IMR-90 (cell line): ENCODE measurements at regions not wholly inside any gene's neighbourhood (a gene's known extent, or its start where the extent isn't known, plus 50 kb on each side); places are given as distances from the start of the nearest gene placed in this dataset.

Source experiments
- ATAC-seq: fragments of 200-7000 bp; cut with Tn5 transposase; 2 replicates; pipeline ENCODE4 v1.9.1; 2020; ENCODE audit warnings: low read depth, mild to moderate bottlenecking, moderate library complexity
- BruUV-seq: library from RNA; stranded (reverse); fragments of 400-500 nt; replicated peaks from 2 replicates; lab custom pipeline; 2021; lab: Mats Ljungman, UMichigan
- CTCF ChIA-PET: fragments of 300-600 bp; formaldehyde crosslinking; extraction: SDS; loops from one replicate; lab custom pipeline; 2021; ENCODE audit warnings: antibody characterized with exemption; lab: Yijun Ruan, JAX
- POLR2A ChIA-PET: fragments of 300-600 bp; sonication (Branson Sonifier 250); formaldehyde crosslinking; loops from one replicate; lab custom pipeline; 2022; ENCODE audit warnings: antibody characterized with exemption; ENCODE audit not compliant: unreplicated experiment; lab: Charles Lee
- DNase-seq: peaks from one replicate; pipeline ENCODE4 v3.0.0; 2013
- H2AFZ ChIP-seq: replicated peaks from 2 replicates; pipeline ENCODE3; 2013; ENCODE audit warnings: low read length, mild to moderate bottlenecking; ENCODE audit not compliant: poor library complexity
- H2AK5ac ChIP-seq: 2 replicates; pipeline ENCODE4 v1.6.1; 2013; ENCODE audit warnings: low read depth, low read length, inconsistent platforms
- H2AK9ac ChIP-seq: replicated peaks from 2 replicates; pipeline ENCODE3; 2013; ENCODE audit warnings: mild to moderate bottlenecking, low read depth, low read length, moderate library complexity; ENCODE audit not compliant: poor library complexity
- H2BK120ac ChIP-seq: 2 replicates; pipeline ENCODE4 v1.6.1; 2013; ENCODE audit warnings: low read depth, low read length, inconsistent platforms
- H2BK15ac ChIP-seq: 3 replicates; pipeline ENCODE4 v1.6.1; 2013; ENCODE audit warnings: low read depth, low read length, inconsistent platforms
- H2BK20ac ChIP-seq: 2 replicates; pipeline ENCODE4 v1.6.1; 2013; ENCODE audit warnings: low read depth, mild to moderate bottlenecking, inconsistent platforms, low read length, moderate library complexity
- H2BK5ac ChIP-seq: 2 replicates; pipeline ENCODE4 v1.6.1; 2013; ENCODE audit warnings: mild to moderate bottlenecking, low read depth, low read length, inconsistent platforms; ENCODE audit not compliant: poor library complexity, severe bottlenecking
- H3K14ac ChIP-seq: replicated peaks from 2 replicates; pipeline ENCODE4 v1.6.1; 2013; ENCODE audit warnings: low read depth, low read length, inconsistent platforms
- H3K18ac ChIP-seq: 2 replicates; pipeline ENCODE4 v1.6.1; 2013; ENCODE audit warnings: low read depth, low read length, control low read depth
- H3K23ac ChIP-seq: 2 replicates; pipeline ENCODE4 v1.6.1; 2013; ENCODE audit warnings: low read depth, low read length, inconsistent platforms
- H3K27ac ChIP-seq: 2 replicates; pipeline ENCODE4 v1.5.1; 2013; ENCODE audit warnings: mild to moderate bottlenecking, control low read depth, low read length; ENCODE audit not compliant: insufficient read depth
- H3K27me3 ChIP-seq: 2 replicates; pipeline ENCODE4 v1.6.1; 2013; ENCODE audit warnings: low read length; ENCODE audit not compliant: control insufficient read depth, insufficient read depth
- H3K36me3 ChIP-seq: 2 replicates; pipeline ENCODE4 v1.6.1; 2013; ENCODE audit warnings: low read length, mixed read lengths; ENCODE audit not compliant: control insufficient read depth, insufficient read depth
- H3K4ac ChIP-seq: 2 replicates; pipeline ENCODE4 v1.6.1; 2013; ENCODE audit warnings: low read depth, low read length, inconsistent platforms
- H3K4me1 ChIP-seq: 2 replicates; pipeline ENCODE4 v1.6.1; 2013; ENCODE audit warnings: low read length, mixed read lengths; ENCODE audit not compliant: control insufficient read depth, insufficient read depth
- H3K4me2 ChIP-seq: 2 replicates; pipeline ENCODE4 v1.6.1; 2013; ENCODE audit warnings: low read depth, mild to moderate bottlenecking, control low read depth, low read length, moderate library complexity
- H3K4me3 ChIP-seq: 2 replicates; pipeline ENCODE4 v1.5.1; 2013; ENCODE audit warnings: low read depth, mild to moderate bottlenecking, control low read depth, low read length, moderate library complexity; ENCODE audit not compliant: insufficient read depth
- H3K56ac ChIP-seq: 2 replicates; pipeline ENCODE4 v1.6.1; 2013; ENCODE audit warnings: low read length, inconsistent platforms; ENCODE audit not compliant: insufficient read depth; ENCODE audit errors: extremely low read depth
- H3K79me1 ChIP-seq, 2 experiments: 2 replicates each; pipeline ENCODE4 v1.6.1; 2013; ENCODE audit warnings: low read length in 2 of 2, inconsistent platforms in 1 of 2, low read depth in 1 of 2
- H3K9ac ChIP-seq: 2 replicates; pipeline ENCODE4 v1.6.1; 2013; ENCODE audit warnings: low read depth, low read length, control low read depth
- H3K9me1 ChIP-seq: 2 replicates; pipeline ENCODE4 v1.6.1; 2013; ENCODE audit warnings: low read length, inconsistent platforms; ENCODE audit not compliant: insufficient read depth
- H3K9me3 ChIP-seq: 2 replicates; pipeline ENCODE4 v1.6.1; 2013; ENCODE audit warnings: low read length; ENCODE audit not compliant: control insufficient read depth, insufficient read depth
- H4K20me1 ChIP-seq: 2 replicates; pipeline ENCODE4 v1.6.1; 2013; ENCODE audit warnings: low read length, inconsistent platforms; ENCODE audit not compliant: insufficient read depth
- H4K5ac ChIP-seq: 2 replicates; pipeline ENCODE4 v1.6.1; 2013; ENCODE audit warnings: mild to moderate bottlenecking, low read depth, low read length, control low read depth
- H4K8ac ChIP-seq, 2 experiments: 2 replicates each; pipeline ENCODE4 v1.6.1; 2013; ENCODE audit warnings: low read depth in 2 of 2, low read length in 2 of 2, control low read depth in 1 of 2, inconsistent platforms in 1 of 2
- H4K91ac ChIP-seq: 2 replicates; pipeline ENCODE4 v1.6.1; 2013; ENCODE audit warnings: low read depth, low read length, inconsistent platforms; ENCODE audit not compliant: insufficient read depth
- CEBPB ChIP-seq: IDR thresholded peaks from 2 replicates; pipeline ENCODE4 v1.6.1; 2012; ENCODE audit warnings: low read depth, low read length, improper control_type of control experiment
- CTCF ChIP-seq: conservative IDR thresholded peaks from 2 replicates; pipeline ENCODE4 v1.5.1; 2012; ENCODE audit warnings: mild to moderate bottlenecking, low read depth, low read length, improper control_type of control experiment
- ELK1 ChIP-seq: fragments of 150-350 bp; IDR thresholded peaks from 2 replicates; pipeline ENCODE4 v1.6.1; 2016; ENCODE audit warnings: low read depth, mild to moderate bottlenecking, low read length, moderate library complexity, borderline replicate concordance
- FOS ChIP-seq: fragments of 150-350 bp; IDR thresholded peaks from 2 replicates; pipeline ENCODE4 v1.6.1; 2016; ENCODE audit warnings: low read depth, low read length
- MAFK ChIP-seq: IDR thresholded peaks from 2 replicates; pipeline ENCODE4 v1.6.1; 2012; ENCODE audit warnings: low read depth, low read length, improper control_type of control experiment
- MAZ ChIP-seq: IDR thresholded peaks from 2 replicates; pipeline ENCODE4 v1.6.1; 2012; ENCODE audit warnings: low read depth, mild to moderate bottlenecking, low read length, improper control_type of control experiment, moderate library complexity, borderline replicate concordance
- MXI1 ChIP-seq: IDR thresholded peaks from 2 replicates; pipeline ENCODE4 v1.6.1; 2012; ENCODE audit warnings: low read depth, mild to moderate bottlenecking, low read length, moderate library complexity, borderline replicate concordance
- NFE2L2 ChIP-seq: fragments of 150-350 bp; IDR thresholded peaks from 2 replicates; pipeline ENCODE4 v1.6.1; 2016; ENCODE audit warnings: low read depth, mild to moderate bottlenecking, low read length
- RAD21 ChIP-seq: IDR thresholded peaks from 2 replicates; pipeline ENCODE4 v1.6.1; 2012; ENCODE audit warnings: low read length, improper control_type of control experiment
- RCOR1 ChIP-seq: IDR thresholded peaks from 2 replicates; pipeline ENCODE4 v1.6.1; 2012; ENCODE audit warnings: mild to moderate bottlenecking, low read length, improper control_type of control experiment; ENCODE audit not compliant: insufficient replicate concordance
- RFX5 ChIP-seq: IDR thresholded peaks from 2 replicates; pipeline ENCODE4 v1.8.0; 2012; ENCODE audit warnings: low read depth, mild to moderate bottlenecking, low read length, moderate library complexity
- WGBS, 2 experiments: methylation state at CpG; one replicate each; pipeline versions ENCODE4 v1.1.5 to v1.1.7; 2013; ENCODE audit warnings: missing lambda C conversion rate in 2 of 2; ENCODE audit not compliant: insufficient read length in 1 of 2; ENCODE audit errors: extremely low coverage in 2 of 2; 5-methylcytosine and 5-hydroxymethylcytosine counted together
- dilution Hi-C: fragments of 300-500 bp; cut with HindIII; formaldehyde crosslinking; loops from one replicate; pipeline ENCODE4 v1.14.3; 2018; ENCODE audit warnings: low sequenced_read_pairs; ENCODE audit not compliant: unreplicated experiment
- in situ Hi-C: fragments of 300-500 bp; cut with MboI; formaldehyde crosslinking; loops from 3 replicates; pipeline ENCODE4 v1.14.3; 2019; ENCODE audit warnings: low sequenced_read_pairs, inconsistent platforms, mixed read lengths
- intact Hi-C: fragments of 100-400 bp; cut with micrococcal nuclease; formaldehyde crosslinking; loops from 2 replicates; pipeline ENCODE4 v1.10.0; 2022

GRCh38 chr1:244286341-244286740 is 165.4 kb downstream of the ADSS2 start:
- dilution Hi-C loops, result no loop called here

More at GRCh38 chr1:244286341-244286740, 165.4 kb downstream of the ADSS2 start:
- no peak overlapping the region for H2AK5ac ChIP-seq
- H4K91ac ChIP-seq, result no peak overlapping the region
- no peak overlapping the region for H3K4me2 ChIP-seq
- CTCF ChIA-PET, result no interaction called here
- H3K14ac ChIP-seq, result no peak overlapping the region
- ATAC-seq, result no peak
- H3K56ac ChIP-seq, result no peak overlapping the region
- H3K4me1 ChIP-seq, result no peaks in the 10 kb centered on the region
- H4K8ac ChIP-seq, result no peak overlapping the region
- H2AFZ ChIP-seq, result no peak overlapping the region
- no CpG with 5 or more reads among the region's 5 CpGs for WGBS, 2 experiments
- no peak overlapping the region for H3K4me3 ChIP-seq
- no peaks in the 10 kb centered on the region; the same call in 1 of the 2 replicates for H3K27me3 ChIP-seq
- no peak overlapping the region for H4K5ac ChIP-seq
- H3K23ac ChIP-seq, result no peak overlapping the region
- H3K18ac ChIP-seq, result no peak overlapping the region
- no peak overlapping the region for H2AK9ac ChIP-seq
- DNase-seq, result no peak
- no peaks in the 10 kb centered on the region for H4K20me1 ChIP-seq
- H2BK20ac ChIP-seq, result no peak overlapping the region
- no peak overlapping the region for H2BK15ac ChIP-seq
- H3K9me3 ChIP-seq, result peaks cover 2% of the 10 kb centered on the region; the same call in 1 of the 2 replicates
- H3K79me1 ChIP-seq, result no peaks in the 10 kb centered on the region
- no TSS peak for BruUV-seq
- intact Hi-C loops (no loop called here), in situ Hi-C loops (loop anchor here (25.0 kb wide), 1 partner anchor 799 kb away; no protein-coding TSS in a partner anchor)
- TF ChIP-seq RAD21 (no peak), MXI1 (no peak), CEBPB (no peak), FOS (no peak), MAFK (no peak), NFE2L2 (no peak), RCOR1 (no peak), MAZ (no peak), RFX5 (no peak), CTCF (no peak), ELK1 (no peak)
- no peak overlapping the region for H2BK120ac ChIP-seq
- 0 out of 2 replicates have a peak, but pooled peaks cover 4% of the 10 kb centered on the region for H3K9me1 ChIP-seq
- POLR2A ChIA-PET, result interaction anchor here (0.6 kb wide), 1 partner anchor 207 kb away, joined by 5 read pairs; no protein-coding TSS in a partner anchor
- H3K36me3 ChIP-seq, result no peaks in the 10 kb centered on the region
- H3K27ac ChIP-seq, result no peak overlapping the region
- no peak overlapping the region for H3K9ac ChIP-seq
- no peak overlapping the region for H3K4ac ChIP-seq
- no peak overlapping the region for H2BK5ac ChIP-seq
